ENCODE measurements at regions not wholly inside any gene's neighbourhood (a gene's known extent, or its start where the extent isn't known, plus 50 kb on each side); places are given as distances from the start of the nearest gene placed in this dataset.

DNA sequence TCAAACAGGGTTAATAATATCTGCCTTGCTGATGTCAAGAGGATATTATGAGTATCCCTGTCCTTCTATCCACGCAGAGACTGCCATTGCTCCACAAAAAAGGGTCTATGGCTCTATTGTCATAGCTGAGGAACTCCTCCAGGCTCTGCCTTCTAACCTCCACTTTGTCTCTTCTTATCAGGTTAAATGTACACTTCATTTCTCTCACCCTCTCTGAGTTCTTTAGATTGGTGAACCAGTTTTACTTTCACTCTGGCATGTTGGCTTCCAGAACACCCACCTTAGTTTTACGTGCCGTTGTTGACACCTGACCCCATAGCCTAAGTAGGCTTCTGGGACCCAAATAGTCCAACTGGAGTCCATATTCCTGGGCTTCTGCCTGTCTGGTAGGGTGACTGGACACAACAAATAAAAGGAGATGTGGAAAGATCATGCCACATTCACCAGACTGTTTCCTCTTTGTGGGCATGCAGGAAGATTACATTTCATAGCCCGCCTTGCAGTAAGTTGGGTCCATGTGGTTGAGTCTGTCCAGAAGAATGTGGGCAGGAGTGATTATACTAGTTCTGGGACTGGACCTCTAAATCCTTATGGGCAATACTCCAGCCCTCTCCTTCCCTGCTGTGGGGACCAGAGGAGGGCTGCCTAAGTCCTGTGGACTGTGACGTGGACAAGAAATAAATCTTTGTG is 350.4 kb upstream of the CLINT1 start:
- Mint-ChIP-seq H3K4me3 (no peak overlapping the region), H3K36me3 (no peaks in the 10 kb centered on the region), H3K27ac (no peak overlapping the region), H3K4me1 (peaks cover 4% of the 10 kb centered on the region), H3K27me3 (ENCODE audit: low read depth) (no peaks in the 10 kb centered on the region), H3K9me3 (peaks cover 9% of the 10 kb centered on the region)
- no peak for TF ChIP-seq ZNF138 (CRISPR knock-in tag; conservative IDR thresholded peaks at IDR 0.05)
- no peak for TF ChIP-seq ZNF671 (CRISPR knock-in tag; IDR thresholded peaks at IDR 0.05)
- TF ChIP-seq ZNF219 (CRISPR knock-in tag; IDR thresholded peaks at IDR 0.05; ENCODE audit: borderline replicate concordance), result no peak
- TF ChIP-seq ESRRA (CRISPR knock-in tag; IDR thresholded peaks at IDR 0.05; ENCODE audit: borderline replicate concordance), result no peak
- TF ChIP-seq, protein P1, sequence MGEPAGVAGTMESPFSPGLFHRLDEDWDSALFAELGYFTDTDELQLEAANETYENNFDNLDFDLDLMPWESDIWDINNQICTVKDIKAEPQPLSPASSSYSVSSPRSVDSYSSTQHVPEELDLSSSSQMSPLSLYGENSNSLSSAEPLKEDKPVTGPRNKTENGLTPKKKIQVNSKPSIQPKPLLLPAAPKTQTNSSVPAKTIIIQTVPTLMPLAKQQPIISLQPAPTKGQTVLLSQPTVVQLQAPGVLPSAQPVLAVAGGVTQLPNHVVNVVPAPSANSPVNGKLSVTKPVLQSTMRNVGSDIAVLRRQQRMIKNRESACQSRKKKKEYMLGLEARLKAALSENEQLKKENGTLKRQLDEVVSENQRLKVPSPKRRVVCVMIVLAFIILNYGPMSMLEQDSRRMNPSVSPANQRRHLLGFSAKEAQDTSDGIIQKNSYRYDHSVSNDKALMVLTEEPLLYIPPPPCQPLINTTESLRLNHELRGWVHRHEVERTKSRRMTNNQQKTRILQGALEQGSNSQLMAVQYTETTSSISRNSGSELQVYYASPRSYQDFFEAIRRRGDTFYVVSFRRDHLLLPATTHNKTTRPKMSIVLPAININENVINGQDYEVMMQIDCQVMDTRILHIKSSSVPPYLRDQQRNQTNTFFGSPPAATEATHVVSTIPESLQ (CRISPR knock-in tag; IDR thresholded peaks at IDR 0.05), result no peak
- TF ChIP-seq MXD4 (CRISPR knock-in tag; IDR thresholded peaks at IDR 0.05; ENCODE audit: borderline replicate concordance), result no peak
- no peak for TF ChIP-seq SMAD4 (CRISPR knock-in tag; IDR thresholded peaks at IDR 0.05)
- TF ChIP-seq, protein P2, sequence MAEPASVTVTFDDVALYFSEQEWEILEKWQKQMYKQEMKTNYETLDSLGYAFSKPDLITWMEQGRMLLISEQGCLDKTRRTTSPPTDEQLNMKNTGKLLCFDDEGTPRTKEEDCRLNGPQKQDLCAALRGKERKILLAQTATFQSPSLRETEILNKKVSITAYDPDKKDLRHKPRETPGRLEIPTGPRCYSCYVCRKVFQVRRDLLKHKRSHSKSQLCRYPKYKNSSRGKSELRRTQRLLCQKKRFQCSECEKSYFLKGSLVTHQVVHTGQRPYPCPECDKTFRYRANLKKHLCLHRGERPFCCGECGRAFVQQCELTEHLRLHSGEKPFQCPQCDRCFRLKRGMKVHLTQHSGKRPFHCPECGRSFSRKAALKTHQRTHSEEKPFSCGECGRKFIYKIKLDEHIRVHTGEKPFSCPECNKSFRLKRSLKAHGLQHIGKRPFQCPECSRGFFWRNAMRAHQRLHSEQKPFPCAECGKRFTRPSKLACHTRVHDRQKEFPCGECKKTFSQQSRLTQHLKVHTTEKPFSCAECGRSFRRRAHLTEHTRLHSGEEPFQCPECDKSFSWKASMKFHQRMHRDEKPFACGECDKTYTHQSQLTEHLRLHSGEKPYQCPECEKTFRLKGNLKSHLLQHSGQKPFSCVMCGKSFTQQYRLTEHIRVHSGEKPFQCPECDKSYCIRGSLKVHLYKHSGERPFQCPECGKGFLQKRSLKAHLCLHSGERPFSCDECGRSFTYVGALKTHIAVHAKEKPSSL (CRISPR knock-in tag; conservative IDR thresholded peaks at IDR 0.05), result no peak
- no peak for TF ChIP-seq EMX1 (CRISPR knock-in tag; IDR thresholded peaks at IDR 0.05)
- TF ChIP-seq, protein P3, sequence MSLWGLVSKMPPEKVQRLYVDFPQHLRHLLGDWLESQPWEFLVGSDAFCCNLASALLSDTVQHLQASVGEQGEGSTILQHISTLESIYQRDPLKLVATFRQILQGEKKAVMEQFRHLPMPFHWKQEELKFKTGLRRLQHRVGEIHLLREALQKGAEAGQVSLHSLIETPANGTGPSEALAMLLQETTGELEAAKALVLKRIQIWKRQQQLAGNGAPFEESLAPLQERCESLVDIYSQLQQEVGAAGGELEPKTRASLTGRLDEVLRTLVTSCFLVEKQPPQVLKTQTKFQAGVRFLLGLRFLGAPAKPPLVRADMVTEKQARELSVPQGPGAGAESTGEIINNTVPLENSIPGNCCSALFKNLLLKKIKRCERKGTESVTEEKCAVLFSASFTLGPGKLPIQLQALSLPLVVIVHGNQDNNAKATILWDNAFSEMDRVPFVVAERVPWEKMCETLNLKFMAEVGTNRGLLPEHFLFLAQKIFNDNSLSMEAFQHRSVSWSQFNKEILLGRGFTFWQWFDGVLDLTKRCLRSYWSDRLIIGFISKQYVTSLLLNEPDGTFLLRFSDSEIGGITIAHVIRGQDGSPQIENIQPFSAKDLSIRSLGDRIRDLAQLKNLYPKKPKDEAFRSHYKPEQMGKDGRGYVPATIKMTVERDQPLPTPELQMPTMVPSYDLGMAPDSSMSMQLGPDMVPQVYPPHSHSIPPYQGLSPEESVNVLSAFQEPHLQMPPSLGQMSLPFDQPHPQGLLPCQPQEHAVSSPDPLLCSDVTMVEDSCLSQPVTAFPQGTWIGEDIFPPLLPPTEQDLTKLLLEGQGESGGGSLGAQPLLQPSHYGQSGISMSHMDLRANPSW (CRISPR knock-in tag; conservative IDR thresholded peaks at IDR 0.05; ENCODE audit: low read depth), result no peak
- no peak for TF ChIP-seq FOXJ3 (CRISPR knock-in tag; IDR thresholded peaks at IDR 0.05; ENCODE audit: borderline replicate concordance)
- TF ChIP-seq PRRX2 (CRISPR knock-in tag; IDR thresholded peaks at IDR 0.05), result no peak
- TF ChIP-seq, protein P4, sequence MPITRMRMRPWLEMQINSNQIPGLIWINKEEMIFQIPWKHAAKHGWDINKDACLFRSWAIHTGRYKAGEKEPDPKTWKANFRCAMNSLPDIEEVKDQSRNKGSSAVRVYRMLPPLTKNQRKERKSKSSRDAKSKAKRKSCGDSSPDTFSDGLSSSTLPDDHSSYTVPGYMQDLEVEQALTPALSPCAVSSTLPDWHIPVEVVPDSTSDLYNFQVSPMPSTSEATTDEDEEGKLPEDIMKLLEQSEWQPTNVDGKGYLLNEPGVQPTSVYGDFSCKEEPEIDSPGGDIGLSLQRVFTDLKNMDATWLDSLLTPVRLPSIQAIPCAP (CRISPR knock-in tag; IDR thresholded peaks at IDR 0.05), result no peak
- TF ChIP-seq, protein P5, sequence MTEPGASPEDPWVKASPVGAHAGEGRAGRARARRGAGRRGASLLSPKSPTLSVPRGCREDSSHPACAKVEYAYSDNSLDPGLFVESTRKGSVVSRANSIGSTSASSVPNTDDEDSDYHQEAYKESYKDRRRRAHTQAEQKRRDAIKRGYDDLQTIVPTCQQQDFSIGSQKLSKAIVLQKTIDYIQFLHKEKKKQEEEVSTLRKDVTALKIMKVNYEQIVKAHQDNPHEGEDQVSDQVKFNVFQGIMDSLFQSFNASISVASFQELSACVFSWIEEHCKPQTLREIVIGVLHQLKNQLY (CRISPR knock-in tag; IDR thresholded peaks at IDR 0.05), result no peak
- no peak for TF ChIP-seq ZSCAN18 (CRISPR knock-in tag; IDR thresholded peaks at IDR 0.05)
- ATAC-seq (no peak), DNase-seq (ENCODE audit: low spot score) (no peak)
- ChIA-PET CTCF (no interaction called here), POLR2A (no interaction called here)

DNA sequence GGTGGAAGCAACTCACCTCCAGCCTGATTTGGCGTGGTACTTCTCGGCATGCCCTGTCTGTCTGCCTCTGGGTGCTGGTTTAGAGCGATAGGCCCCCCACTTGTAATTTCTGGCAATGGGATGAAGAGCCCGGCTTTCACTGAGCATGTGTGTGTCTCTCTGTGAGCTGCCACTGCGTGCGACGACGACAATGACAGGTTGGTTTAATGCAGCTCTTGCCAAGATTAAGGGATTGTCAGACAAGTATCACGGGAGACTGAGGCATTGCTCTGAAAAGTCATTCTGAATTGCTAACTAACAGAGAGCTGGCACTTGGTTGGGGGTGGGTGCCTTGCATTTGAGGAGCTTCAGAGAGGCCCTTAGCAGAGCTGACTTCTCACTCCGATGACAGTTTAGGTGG is 348.8 kb upstream of the CLINT1 start:
- Mint-ChIP-seq H3K4me3 (no peak overlapping the region), H3K27ac (no peak overlapping the region), H3K36me3 (no peaks in the 10 kb centered on the region), H3K27me3 (ENCODE audit: low read depth) (no peaks in the 10 kb centered on the region), H3K9me3 (peaks cover 9% of the 10 kb centered on the region), H3K4me1 (peaks cover 4% of the 10 kb centered on the region)
- ATAC-seq (no peak), DNase-seq (ENCODE audit: low spot score) (no peak)
- ChIA-PET POLR2A (no interaction called here), CTCF (interaction anchor here (1.0 kb wide), 1 partner anchor 33 kb away, joined by 4 read pairs; no protein-coding TSS in a partner anchor)
- TF ChIP-seq FOXP1 (CRISPR knock-in tag; IDR thresholded peaks at IDR 0.05; ENCODE audit: borderline replicate concordance) (no peak), FOXJ3 (CRISPR knock-in tag; IDR thresholded peaks at IDR 0.05; ENCODE audit: borderline replicate concordance) (no peak), CREB1 (CRISPR knock-in tag; IDR thresholded peaks at IDR 0.05) (no peak), AR (CRISPR knock-in tag; IDR thresholded peaks at IDR 0.05) (no peak), ZMAT4 (CRISPR knock-in tag; IDR thresholded peaks at IDR 0.05) (no peak), ZNF232 (CRISPR knock-in tag; IDR thresholded peaks at IDR 0.05) (no peak), MYBL2 (CRISPR knock-in tag; IDR thresholded peaks at IDR 0.05) (no peak), NR3C1 (CRISPR knock-in tag; conservative IDR thresholded peaks at IDR 0.05; ENCODE audit: low read depth) (no peak)

Data from WTC11 (cell line).